DOHH2 (cell line): ENCODE measurements at regions not wholly inside any gene's neighbourhood (a gene's known extent, or its start where the extent isn't known, plus 50 kb on each side); places are given as distances from the start of the nearest gene placed in this dataset.

Experiments
- EZH2phosphoT487 ChIP-seq: fragments of 200-600 bp; sonication (generic); IDR thresholded peaks from 2 replicates; pipeline ENCODE4 v1.6.1; 2017; ENCODE audit warnings: borderline replicate concordance, mild to moderate bottlenecking, antibody characterized with exemption, low read length, moderate library complexity, mixed read lengths
- TF ChIP-seq, protein P1 (sequence below): fragments of 200-600 bp; sonication (generic); IDR thresholded peaks from one replicate; pipeline ENCODE4 v1.5.1; 2014; ENCODE audit warnings: antibody characterized with exemption, mild to moderate bottlenecking, low read depth, low read length; ENCODE audit not compliant: poor library complexity, severe bottlenecking

DNA sequence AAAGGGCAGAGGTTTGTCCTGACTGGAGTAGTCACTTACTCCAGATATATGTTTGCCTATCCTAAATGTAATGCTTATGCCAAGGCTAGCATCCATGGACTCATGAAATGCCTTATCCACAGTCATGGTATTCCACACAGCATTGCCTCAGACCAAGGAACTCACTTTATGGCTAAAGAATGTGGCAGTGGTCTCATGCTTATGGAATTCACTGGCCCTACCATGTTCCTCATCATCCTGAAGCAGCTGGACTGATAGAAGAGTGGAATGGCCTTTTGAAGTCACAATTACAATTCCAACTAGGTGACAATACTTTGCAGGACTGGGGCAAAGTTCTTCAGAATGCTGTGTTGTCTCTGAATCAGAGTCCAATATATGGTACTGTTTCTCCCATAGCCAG, 1014.8 kb downstream of the RAPGEF2 start:
- TF ChIP-seq, protein P1, sequence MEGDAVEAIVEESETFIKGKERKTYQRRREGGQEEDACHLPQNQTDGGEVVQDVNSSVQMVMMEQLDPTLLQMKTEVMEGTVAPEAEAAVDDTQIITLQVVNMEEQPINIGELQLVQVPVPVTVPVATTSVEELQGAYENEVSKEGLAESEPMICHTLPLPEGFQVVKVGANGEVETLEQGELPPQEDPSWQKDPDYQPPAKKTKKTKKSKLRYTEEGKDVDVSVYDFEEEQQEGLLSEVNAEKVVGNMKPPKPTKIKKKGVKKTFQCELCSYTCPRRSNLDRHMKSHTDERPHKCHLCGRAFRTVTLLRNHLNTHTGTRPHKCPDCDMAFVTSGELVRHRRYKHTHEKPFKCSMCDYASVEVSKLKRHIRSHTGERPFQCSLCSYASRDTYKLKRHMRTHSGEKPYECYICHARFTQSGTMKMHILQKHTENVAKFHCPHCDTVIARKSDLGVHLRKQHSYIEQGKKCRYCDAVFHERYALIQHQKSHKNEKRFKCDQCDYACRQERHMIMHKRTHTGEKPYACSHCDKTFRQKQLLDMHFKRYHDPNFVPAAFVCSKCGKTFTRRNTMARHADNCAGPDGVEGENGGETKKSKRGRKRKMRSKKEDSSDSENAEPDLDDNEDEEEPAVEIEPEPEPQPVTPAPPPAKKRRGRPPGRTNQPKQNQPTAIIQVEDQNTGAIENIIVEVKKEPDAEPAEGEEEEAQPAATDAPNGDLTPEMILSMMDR = no peak
- TF ChIP-seq EZH2phosphoT487 = no peak
